ENCODE measurements at regions not wholly inside any gene's neighbourhood (a gene's known extent, or its start where the extent isn't known, plus 50 kb on each side); places are given as distances from the start of the nearest gene placed in this dataset.

GRCh38 chr16:60755907-60756306, 1280.3 kb downstream of the CDH8 start:
- TF ChIP-seq CTCF (conservative IDR thresholded peaks at IDR 0.05; ENCODE audit: low read depth, low read length) (no peak), EZH2phosphoT487 (IDR thresholded peaks at IDR 0.05; ENCODE audit: borderline replicate concordance, low read length) (no peak), EZH2 (IDR thresholded peaks at IDR 0.05; ENCODE audit: low read length, unreplicated experiment) (no peak)

Data from PC-3 (cell line).